GM18909 (cell line): ENCODE measurements at regions not wholly inside any gene's neighbourhood (a gene's known extent, or its start where the extent isn't known, plus 50 kb on each side); places are given as distances from the start of the nearest gene placed in this dataset.
"Not testable (repeated sequence)": the region's sequence is repeated elsewhere in the genome, so short reads cannot be mapped to it uniquely, and the experiment has no call there.

Experiments used
- ATAC-seq: cut with Tn5 transposase; IDR thresholded peaks from one replicate; pipeline ENCODE4 v1.9.1; 2021; ENCODE audit warnings: mild to moderate bottlenecking; ENCODE audit not compliant: unreplicated experiment, poor library complexity

DNA sequence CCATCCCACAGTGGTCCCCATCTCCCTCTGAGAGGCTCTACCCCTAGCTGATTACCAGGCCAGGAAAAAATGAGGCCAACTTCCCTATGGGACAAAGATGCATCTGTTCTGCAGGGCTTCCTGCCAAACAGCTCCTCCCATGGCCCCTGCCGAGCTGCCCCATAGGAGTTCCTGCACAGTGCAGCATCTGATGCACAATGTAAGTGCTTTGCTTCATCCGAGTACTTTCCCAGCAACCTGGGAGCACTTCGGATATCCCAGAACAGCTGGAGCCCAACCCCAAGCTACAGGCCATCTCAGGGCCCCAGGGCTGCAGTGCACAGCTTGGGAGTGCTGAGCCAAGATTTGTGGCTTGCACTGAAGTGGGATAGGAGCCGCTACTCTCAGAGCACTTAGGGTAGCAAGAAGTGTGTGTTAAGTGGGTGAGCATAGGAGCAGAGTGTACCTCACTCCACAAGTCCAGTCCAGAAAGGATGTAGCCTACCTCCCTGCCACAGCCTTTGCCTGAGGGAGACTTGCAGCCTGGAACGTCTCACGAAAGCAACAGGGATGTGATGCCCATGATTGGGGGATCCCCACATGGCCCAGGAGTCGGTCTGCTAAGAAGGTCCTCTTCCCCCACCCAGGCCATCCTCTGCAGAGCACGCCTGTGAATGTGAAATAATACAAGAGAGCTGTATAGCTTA lies 209.6 kb upstream of the VWC2 start:
- peak; percentile 43 for ATAC-seq

DNA sequence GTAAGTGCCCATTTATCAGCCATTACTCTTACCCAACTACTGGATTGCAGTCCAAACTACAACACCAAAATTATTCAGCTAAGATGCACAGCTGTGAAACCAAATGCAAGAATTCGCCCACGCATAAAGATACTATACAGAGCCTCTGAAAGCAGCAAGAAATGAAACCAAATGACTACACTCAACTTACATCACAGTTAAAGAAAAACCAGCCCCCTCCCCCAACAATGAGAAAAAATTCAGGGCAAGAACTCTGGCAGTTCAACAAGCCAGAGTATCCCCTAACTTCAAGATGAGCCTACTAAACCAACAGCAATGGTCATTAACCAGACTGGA lies 209.1 kb upstream of the VWC2 start:
- peak; percentile 94 for ATAC-seq

DNA sequence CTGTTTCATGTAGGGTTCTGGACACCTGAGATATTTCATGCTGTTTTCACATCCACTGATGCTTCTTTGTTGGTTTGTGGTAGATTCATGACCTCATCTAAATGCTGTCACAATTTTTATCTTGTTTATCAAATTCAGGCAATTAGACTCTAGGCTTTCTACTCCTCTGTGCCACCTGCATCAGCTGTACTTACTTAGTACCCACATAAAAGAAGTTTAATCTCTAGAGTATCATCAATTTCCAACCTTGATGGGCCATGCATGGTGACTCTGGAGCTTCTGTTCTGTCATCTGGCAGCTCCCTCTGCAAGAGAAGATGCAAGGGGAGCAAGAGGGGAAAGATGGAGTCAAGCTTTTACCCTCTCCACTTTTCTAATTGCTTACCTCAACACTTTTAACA lies 195.9 kb upstream of the VWC2 start:
- no peak for ATAC-seq

DNA sequence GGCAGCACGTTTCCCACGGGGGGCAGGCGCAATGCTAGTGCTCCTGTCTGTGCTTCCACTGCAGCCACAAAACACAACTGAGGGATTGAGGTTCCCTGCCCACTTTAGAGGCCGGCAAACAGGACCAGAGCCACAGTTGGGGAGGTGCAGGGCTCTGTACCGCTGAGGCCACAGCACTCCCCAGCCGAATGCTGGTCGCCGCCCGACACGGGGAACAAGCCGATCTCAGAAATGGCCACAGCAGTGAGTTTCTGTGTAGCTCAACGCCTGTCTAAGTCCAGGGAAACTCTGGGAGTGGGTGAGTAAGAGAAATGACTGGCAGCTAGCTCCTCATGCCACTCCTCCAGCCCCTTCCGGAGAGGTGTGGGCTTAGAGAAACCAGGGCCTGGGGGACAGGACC lies 194.0 kb upstream of the VWC2 start:
- ATAC-seq, result no peak

DNA sequence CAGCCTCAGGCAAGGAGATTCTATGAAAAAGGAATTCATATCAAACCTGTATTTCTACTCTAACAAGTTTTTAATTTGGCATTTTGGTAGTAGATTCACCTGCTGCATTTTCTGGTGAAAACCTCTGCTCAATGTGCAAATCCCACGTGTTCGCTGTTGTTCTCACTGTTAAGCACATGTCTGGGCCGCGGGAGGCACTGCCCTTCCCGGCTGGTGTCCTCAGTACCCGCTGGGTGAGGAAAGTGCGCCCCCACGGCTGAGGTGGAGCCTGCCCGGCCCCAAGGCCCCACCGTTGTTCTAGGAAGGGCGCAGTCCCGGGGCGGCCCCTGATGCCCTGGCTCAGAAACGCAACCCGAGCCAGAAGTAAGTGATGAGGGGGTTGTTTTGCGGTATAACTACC lies 193.4 kb upstream of the VWC2 start:
- ATAC-seq, result no peak

DNA sequence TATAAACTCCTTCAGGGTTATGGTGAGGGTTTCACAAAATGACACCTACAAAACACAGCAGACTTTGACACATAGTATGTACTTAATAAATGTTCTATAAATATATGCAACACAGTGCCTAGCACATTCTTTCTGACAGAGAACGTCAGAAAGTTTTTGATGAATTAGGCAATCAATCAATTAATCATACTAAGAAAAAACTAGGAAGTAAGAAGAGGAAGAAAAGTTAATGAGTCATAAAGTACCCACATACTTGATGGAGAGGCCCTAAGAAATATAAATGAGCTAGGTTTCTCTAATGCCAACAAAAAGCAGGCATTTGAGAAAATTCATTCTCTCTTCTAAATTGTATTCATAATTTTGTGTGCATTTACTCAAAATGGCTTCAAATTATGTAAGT lies 192.7 kb upstream of the VWC2 start:
- no peak for ATAC-seq

DNA sequence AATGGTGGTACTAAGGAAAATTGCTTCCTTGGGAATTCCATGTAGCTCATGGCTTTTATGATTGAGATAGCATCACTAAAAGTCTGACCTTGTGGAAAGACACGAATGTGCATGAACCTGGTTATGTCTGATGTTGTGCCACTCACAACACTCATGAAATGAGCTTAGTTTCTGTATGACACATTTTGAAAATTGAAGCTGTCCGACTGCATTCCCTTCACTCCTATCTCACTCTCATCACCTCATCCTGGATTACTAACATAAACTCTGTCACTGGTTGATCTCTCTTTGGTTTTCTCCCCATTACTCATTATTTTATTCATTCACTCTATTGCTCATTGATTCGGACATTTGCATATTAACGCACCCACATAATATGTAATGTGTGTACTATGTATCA lies 190.0 kb upstream of the VWC2 start:
- ATAC-seq, result no peak

DNA sequence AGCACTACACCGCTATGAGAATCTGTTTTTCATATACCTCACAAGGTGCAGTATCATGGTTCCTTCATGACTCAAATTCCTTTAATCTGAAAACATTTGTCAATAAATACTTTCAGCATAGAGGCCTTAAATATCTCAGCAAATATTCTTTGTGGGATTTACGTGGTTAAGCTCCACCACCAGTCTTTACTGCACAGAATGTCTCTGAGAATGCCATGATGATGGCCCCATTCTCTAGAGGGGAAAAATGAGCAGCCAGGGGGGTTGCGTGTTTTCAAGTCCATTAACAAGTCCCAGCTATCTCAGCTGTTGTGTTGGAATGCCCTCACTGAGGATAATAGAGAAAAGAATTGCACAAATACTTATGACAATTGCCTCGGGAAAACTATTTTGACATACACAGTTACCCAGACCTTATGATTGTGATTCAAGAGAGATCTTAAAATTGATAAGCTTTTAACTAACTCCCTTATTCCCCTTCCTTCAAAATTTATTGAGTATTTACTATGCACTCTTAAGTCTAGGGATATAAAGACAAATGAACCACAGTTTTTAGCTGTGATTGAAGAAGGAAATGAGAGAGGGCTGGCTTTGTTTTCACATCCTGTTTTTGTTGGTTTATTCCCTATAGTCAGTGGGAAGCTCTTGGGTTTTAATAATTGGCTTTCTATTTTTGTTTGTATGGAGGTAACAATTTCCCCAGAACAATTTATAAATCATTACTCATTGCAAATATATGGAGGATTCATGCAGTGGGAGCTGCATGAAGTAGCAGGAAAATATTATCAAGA lies 176.5 kb upstream of the VWC2 start:
- no peak for ATAC-seq

DNA sequence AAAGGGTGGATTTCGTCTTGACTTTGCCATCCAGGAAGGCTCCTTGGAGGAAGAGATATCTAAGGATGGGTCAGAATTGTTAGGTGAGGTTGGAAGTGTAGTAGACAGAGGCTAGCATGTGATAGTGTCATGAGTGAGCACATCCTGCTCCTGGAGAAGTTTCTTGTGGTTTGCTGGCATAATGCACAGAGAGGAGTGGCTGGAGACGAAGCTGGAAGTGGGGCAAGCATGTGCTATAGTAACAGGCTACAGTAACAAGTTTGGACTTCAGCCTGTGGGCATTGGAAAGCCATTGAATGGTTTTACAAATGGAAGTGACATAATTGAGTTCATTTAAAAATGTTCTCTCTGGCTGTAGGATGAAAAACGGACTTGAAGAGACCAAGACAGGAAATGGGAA lies 175.6 kb upstream of the VWC2 start:
- no peak for ATAC-seq

DNA sequence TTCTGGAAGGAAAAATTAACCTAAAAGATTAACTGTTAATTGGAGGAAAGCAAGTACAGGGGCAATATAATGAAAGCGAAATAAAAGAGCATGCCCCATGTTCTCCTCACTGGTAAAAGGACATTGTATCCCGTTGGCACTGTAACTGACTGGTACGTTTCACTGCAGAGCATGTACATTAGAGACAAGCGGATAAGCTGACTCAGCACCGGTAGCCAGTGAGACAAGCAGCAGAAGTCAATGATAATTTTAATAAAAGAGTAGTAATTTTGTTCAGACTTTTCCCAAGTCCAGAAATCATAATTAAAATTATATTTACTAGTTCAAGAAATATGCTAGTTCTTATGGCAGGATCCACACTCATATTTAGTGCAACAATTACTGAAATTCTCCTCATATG lies 161.5 kb upstream of the VWC2 start:
- ATAC-seq, result no peak

DNA sequence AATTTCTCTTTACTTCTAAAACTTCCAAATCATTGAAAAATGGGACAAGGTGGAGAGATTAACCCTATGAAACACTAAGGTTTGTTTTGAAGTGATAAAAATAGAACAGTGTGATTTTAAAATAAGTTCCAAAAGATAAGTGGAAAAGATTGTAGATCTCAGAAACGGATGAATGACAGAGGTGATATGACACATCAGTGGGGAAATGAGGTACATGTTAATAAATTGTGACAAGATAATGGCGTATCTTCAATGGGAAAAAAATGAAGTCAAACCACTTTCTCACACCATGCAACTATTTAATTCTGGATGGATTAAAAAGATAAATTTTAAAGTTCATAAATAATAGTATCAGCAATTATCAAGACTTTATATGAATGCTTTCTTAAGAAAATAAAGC lies 159.7 kb upstream of the VWC2 start:
- ATAC-seq, result no peak

DNA sequence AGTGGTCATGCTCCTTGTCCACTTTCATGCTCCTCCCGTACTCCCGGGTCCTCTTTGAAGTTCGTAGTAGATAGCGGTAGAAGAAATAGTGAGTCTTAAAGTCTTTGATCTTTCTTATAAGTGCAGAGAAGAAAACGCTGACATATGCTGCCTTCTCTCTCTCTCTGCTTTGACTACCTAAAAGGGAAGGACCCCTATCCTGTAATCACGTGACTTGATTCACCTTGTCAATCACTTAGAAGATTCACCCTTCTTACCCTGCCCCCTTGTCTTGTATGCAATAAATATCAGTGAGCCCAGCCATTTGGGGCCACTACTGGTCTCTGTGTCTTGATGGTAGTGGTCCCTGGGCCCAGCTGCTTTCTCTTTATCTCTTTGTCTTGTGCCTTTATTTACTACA lies 158.5 kb upstream of the VWC2 start:
- ATAC-seq, result not testable (repeated sequence)

DNA sequence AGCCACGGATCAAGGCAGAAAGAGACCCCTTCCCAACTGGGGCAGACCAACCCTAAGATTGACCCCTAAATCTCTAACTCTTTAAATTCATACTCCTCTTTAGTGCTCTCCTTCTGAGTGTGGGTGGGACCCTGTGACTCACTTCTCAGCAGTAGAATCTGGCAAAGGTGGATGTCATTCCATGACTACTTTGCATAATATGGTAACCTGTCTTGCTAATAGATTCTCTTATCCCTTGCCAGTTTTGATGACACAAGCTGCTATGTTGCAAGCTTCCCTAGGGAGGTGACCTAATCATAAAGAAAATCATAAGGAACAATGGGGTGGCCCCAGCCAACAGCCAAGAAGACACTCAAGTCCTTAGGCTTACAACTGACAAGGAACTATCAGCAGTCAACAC lies 155.4 kb upstream of the VWC2 start:
- ATAC-seq, result no peak

DNA sequence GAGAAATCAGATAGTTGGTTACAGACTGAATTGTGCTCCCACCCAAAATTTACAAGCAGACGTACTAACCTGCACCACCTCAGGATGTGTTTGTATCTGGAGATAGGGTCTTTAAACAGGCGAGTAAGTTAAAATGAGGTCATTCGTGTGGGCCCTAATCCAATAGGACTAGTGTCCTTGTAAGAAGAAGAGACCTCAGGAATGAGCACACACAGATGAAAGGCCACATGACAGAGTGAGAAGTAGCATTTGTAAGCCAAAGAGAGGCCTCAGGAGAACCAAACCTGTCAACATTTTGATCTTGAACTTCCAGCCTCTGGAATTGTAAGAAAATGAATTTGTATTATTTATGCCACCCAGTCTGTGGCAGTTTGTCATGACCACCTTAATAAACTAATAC lies 149.5 kb upstream of the VWC2 start:
- ATAC-seq, result no peak

DNA sequence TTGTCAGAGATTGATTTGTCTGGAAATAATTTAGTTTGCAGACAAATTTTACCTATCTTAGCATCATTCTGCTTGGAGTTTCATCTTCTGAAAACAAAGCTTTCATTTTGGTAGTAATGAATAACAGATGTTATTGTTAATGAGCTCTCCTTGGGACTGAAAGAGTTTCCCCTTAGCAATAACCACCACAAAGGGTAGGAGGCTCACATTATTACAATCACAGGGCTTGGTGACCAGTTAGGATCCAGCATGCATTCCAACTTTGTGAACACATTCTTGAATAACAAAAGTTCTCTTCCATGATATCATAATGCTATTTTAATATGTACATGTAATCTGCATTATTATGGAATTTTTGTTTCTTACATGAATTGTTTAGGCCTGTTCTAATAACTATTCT lies 148.8 kb upstream of the VWC2 start:
- no peak for ATAC-seq

DNA sequence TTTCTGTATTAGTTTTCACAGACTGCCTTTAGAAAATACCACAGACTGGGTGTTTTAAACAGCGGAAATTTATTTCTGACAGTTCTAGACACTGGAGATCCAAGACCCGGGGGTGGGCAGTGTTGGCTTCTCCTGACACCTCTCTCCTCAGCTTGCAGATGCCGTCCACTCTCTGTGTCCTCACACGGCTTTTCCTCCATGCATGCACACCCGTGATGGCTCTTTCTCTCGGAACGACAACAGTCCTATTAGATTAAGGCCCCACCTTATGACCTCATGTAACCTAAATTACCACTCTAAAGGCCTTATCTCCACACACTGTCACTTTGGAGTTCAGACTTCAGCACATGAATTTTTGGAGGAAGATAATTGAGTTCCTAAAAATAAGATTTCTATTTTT lies 142.9 kb upstream of the VWC2 start:
- no peak for ATAC-seq

DNA sequence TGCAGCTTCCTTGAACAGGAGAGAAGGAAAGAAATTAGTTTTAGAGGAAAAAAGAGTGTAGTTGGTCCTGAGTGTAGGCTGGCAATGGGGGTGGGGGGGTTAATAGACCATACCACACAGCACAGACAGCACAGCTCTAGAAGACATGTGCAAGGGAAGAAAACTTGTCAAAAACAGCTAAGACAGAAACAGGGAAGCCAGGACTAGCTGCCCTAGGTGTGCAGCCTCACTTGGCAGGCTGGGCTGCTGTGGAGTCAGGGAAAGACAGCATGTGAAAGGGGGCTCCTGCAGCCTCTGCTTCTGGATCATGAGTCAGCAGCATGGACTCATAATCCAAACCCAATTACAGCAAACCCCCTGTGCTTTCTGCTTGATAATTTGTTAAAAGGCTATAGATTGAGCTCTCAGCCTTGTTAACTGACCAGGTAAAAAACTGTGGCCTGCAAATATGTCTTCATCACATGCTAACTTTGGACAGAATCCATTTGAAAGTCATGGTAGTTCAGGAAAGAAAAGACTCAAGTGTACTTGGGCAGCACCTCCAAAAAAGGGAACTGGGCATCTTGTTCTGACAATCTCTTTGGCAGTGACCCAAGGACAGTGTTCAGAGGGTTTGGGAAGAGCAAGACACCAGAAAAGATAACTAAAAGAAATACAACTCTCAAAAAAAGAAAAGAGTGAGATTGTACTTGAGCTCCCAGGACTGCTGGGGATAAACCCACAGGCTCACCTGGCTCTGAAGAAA lies 142.2 kb upstream of the VWC2 start:
- ATAC-seq, result no peak

DNA sequence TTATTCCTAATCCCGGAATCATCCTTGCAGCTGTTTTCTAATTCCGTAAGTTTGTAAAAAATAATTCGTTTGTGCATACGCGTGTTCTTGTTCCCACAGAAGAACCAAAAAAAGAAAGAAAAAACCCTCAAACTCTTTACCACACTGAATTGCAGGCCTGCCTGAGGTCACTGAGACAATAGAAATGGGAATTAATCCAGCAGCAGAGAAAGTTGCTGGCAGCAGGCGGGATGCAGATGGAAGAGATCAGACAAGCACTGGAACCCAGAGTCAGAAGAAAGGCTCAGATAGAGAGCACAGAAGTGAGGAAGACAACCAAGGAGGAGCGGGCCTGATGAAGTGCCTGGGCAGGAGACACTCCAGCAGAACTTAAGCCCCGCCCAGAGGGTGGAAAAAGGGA lies 141.5 kb upstream of the VWC2 start:
- no peak for ATAC-seq

DNA sequence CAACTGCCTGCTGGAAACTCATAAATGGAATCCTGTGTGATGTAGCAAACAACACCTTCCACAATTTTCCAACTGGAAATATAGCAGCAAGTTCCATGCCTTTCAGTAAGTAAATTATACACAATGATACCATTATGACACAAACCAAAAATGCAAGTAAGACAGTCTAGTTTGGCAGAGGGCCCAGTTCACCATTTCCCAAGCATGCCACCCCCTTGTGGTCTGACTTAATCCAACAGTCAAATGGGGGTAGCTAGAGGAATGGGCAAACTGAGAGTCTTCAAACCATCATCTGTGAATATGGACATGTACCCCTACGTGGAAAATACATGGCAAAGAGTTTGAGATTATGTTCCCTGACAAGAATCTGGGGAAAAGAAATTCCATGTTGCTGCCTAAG lies 137.6 kb upstream of the VWC2 start:
- ATAC-seq, result no peak

DNA sequence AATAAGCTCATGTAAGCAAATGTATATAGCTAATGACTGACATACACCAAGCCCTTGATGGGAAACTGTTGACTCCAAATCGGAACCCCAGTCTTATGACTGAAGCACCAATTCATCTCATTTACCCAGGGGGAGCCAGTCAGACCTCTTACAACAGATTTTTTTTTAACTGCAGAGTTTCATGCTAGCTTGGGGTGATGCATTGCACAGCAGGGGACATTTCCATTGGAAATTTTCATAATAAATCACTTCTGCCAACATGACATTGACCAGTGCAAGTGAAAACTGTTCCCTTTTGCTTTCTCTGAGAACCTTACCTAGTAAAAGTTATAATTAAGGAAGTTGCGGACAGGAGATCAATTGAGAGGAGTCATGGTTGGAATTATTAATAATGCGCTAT lies 137.0 kb upstream of the VWC2 start:
- ATAC-seq, result no peak

DNA sequence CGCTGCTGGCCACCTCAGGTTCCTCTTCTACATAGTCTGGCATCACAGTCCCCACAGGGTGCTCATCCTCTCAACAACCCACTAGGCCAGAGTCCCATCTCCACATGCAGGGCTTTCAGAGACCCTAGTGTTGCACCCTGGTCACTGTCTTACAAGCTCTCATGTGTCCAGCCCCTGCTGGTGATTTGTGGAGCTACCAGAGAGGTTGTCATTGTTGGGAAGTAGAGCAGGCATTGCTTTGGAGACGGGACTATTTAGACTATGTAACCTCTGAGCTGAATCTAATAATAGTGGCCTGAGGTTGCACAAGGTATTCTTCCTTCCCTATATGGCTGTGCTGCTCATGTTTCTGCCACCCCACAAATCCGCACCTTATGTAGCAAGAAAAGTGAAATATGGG lies 135.3 kb upstream of the VWC2 start:
- ATAC-seq, result no peak
